Left lung (tissue), 4 donors: ENCODE measurements at regions not wholly inside any gene's neighbourhood (a gene's known extent, or its start where the extent isn't known, plus 50 kb on each side); places are given as distances from the start of the nearest gene placed in this dataset.

ENCODE experiments used
- ATAC-seq: fragments of 200-7000 bp; cut with Tn5 transposase; one replicate; pipeline ENCODE4 v1.9.1; 2020; ENCODE audit warnings: moderate library complexity
- DNase-seq, 4 donors: peaks; one replicate each; pipeline ENCODE4 v3.0.0-alpha.2; 2013 to 2020
- H3K27ac ChIP-seq, 2 donors: fragments of 200-600 bp; sonication (generic) in 1 of 2; one replicate each; pipeline versions ENCODE4 v1.5.0 to v1.8.0; 2020 to 2021
- H3K27me3 ChIP-seq, 2 donors: fragments of 200-600 bp; sonication (generic) in 1 of 2; one replicate each; pipeline versions ENCODE4 v1.5.0 to v1.8.0; 2020 to 2021
- H3K36me3 ChIP-seq, 2 donors: fragments of 200-600 bp; sonication (generic) in 1 of 2; one replicate each; pipeline versions ENCODE4 v1.5.0 to v1.8.0; 2020 to 2021
- H3K4me1 ChIP-seq, 2 donors: fragments of 200-600 bp; one replicate each; pipeline ENCODE4 v1.8.0; 2021
- H3K4me3 ChIP-seq, 2 donors: fragments of 200-600 bp; sonication (generic) in 1 of 2; one replicate each; pipeline versions ENCODE4 v1.5.0 to v1.8.0; 2020 to 2021; ENCODE audit warnings: mild to moderate bottlenecking in 1 of 2
- H3K9me3 ChIP-seq, 2 donors: fragments of 200-600 bp; sonication (generic) in 1 of 2; one replicate each; pipeline versions ENCODE4 v1.5.0 to v1.8.0; 2020 to 2021
- intact Hi-C, 2 donors: fragments of 100-400 bp; cut with DNase I; formaldehyde crosslinking; loops; one replicate each; pipeline versions ENCODE4 v1.11.2 to v1.14.2; 2022
- TF ChIP-seq, protein P1 (sequence below), 2 donors: fragments of 200-600 bp; sonication (generic) in 1 of 2; IDR thresholded peaks; one replicate each; pipeline versions ENCODE4 v1.5.0 to v1.8.0; 2021; ENCODE audit warnings: antibody characterized with exemption in 2 of 2
- donor health status: DM: no; HTN: yes; CAD: no.
- donor health status: DM: no; HTN: no; CAD: no.

DNA sequence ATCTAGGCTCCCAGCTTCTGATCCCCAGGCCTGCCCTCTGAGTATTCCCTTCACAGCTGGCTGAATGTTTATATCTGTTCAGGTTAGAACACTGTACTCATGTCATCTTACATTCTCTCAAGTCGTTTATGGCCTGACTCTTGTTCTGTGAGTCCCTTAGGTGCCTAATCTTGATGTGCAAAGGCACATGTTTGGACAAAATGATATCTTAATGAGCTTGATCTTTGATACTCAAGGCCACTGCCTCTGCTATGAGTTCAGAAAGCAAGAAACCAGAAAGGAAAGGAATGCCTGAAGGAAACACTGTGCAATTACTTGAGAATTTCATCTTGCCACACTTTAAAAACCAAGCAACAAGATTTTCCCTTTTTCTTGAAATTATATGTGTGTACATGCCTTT, 391.8 kb upstream of the ZNF608 start:
- no peak overlapping the region for H3K4me3 ChIP-seq
- no peaks in the 10 kb centered on the region for H3K36me3 ChIP-seq
- intact Hi-C loops: no loop called here
- ATAC-seq (no peak), DNase-seq (no peak)
- H3K27ac ChIP-seq: no peak overlapping the region
- H3K4me1 ChIP-seq: no peaks in the 10 kb centered on the region
- TF ChIP-seq, protein P1, sequence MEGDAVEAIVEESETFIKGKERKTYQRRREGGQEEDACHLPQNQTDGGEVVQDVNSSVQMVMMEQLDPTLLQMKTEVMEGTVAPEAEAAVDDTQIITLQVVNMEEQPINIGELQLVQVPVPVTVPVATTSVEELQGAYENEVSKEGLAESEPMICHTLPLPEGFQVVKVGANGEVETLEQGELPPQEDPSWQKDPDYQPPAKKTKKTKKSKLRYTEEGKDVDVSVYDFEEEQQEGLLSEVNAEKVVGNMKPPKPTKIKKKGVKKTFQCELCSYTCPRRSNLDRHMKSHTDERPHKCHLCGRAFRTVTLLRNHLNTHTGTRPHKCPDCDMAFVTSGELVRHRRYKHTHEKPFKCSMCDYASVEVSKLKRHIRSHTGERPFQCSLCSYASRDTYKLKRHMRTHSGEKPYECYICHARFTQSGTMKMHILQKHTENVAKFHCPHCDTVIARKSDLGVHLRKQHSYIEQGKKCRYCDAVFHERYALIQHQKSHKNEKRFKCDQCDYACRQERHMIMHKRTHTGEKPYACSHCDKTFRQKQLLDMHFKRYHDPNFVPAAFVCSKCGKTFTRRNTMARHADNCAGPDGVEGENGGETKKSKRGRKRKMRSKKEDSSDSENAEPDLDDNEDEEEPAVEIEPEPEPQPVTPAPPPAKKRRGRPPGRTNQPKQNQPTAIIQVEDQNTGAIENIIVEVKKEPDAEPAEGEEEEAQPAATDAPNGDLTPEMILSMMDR (IDR thresholded peaks at IDR 0.05): no peak
- H3K9me3 ChIP-seq: no peaks in the 10 kb centered on the region
- no peaks in the 10 kb centered on the region for H3K27me3 ChIP-seq

DNA sequence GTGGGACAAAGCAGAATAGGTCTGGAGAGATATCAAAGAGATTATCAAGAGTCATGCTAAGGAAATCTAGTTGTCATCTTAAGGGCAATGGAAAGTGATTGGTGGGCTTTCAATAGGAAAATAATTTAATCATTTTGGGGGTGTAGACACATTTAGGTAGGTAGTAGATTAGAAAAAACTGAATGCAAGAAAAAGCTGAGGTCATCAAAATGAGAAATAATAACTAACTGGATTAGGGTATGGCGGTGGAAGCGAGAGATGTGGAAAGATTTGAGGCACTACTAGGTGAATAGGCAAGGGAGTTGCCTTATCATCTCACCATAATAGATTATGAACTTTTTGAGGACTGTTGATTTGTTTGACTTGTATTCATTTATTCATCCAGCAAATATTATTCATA, 393.2 kb upstream of the ZNF608 start:
- Histone ChIP-seq H3K27ac (no peak overlapping the region), H3K27me3 (no peaks in the 10 kb centered on the region), H3K4me1 (no peaks in the 10 kb centered on the region), H3K9me3 (no peaks in the 10 kb centered on the region), H3K36me3 (no peaks in the 10 kb centered on the region), H3K4me3 (no peak overlapping the region)
- ATAC-seq: no peak
- intact Hi-C loops: no loop called here
- TF ChIP-seq, protein P1 (IDR thresholded peaks at IDR 0.05): no peak
- DNase-seq: no peak

- no peak for ATAC-seq
- Histone ChIP-seq H3K27ac (no peak overlapping the region), H3K9me3 (no peaks in the 10 kb centered on the region), H3K4me3 (no peak overlapping the region), H3K36me3 (no peaks in the 10 kb centered on the region), H3K4me1 (no peaks in the 10 kb centered on the region), H3K27me3 (no peaks in the 10 kb centered on the region)
- intact Hi-C loops: no loop called here
- TF ChIP-seq, protein P1 (IDR thresholded peaks at IDR 0.05): no peak
- DNase-seq: no peak
Observed at GRCh38 chr5:125140220-125140619, 393.8 kb upstream of the ZNF608 start.

DNA sequence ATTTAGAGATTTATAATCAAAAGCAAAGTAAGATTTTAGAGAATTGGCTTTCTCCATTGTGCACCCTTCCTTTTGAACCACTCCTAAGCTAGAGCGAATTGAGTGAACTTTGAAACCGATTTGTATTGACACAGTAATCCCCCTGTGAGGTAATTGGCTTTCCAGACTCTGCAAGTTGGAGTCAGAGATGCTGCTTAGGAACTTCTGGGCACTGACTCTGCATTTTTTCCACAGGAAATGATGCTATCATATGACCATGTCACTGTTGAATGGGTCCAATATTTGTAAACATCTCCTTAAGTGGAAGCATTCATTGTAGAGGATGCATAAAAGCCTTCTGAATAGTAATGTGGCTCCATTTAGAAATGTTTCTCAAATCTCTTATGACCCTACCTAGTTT, 394.4 kb upstream of the ZNF608 start:
- Histone ChIP-seq H3K27ac (no peak overlapping the region), H3K36me3 (no peaks in the 10 kb centered on the region), H3K4me1 (no peaks in the 10 kb centered on the region), H3K27me3 (no peaks in the 10 kb centered on the region), H3K9me3 (no peaks in the 10 kb centered on the region), H3K4me3 (no peak overlapping the region)
- TF ChIP-seq, protein P1 (IDR thresholded peaks at IDR 0.05): no peak
- no peak for ATAC-seq
- DNase-seq: no peak
- intact Hi-C loops: no loop called here

DNA sequence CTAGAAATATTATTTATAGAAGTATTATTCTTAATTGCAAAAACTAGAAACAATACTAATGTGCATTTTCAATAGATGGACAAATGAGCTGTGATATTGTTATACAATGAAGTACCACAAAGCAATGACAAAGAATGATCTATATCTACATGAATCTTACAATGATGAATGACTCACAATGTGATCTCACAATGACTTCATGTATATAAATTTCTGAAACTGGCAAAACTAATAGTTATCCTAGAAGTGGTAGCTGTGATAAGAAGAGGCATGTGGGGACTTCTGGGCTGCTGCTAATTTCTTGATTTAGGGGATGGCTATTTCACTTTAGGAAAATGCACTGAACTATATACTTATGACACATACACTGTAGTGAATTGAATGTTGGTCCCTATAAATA, 396.0 kb upstream of the ZNF608 start:
- H3K4me1 ChIP-seq: no peaks in the 10 kb centered on the region
- H3K27ac ChIP-seq: no peak overlapping the region
- ATAC-seq (no peak), DNase-seq (no peak)
- intact Hi-C loops: no loop called here
- TF ChIP-seq, protein P1 (IDR thresholded peaks at IDR 0.05): no peak
- no peaks in the 10 kb centered on the region for H3K9me3 ChIP-seq
- H3K4me3 ChIP-seq: no peak overlapping the region
- H3K27me3 ChIP-seq: no peaks in the 10 kb centered on the region
- H3K36me3 ChIP-seq: no peaks in the 10 kb centered on the region
